PFSK-1 (cell line): ENCODE measurements at regions not wholly inside any gene's neighbourhood (a gene's known extent, or its start where the extent isn't known, plus 50 kb on each side); places are given as distances from the start of the nearest gene placed in this dataset.

Experiments
- POLR2AphosphoS5 ChIP-seq: IDR thresholded peaks from 2 replicates; pipeline ENCODE4 v1.6.1; 2012; ENCODE audit warnings: low read depth, mild to moderate bottlenecking, control low read depth, low read length, moderate library complexity
- REST ChIP-seq, 2 experiments: IDR thresholded peaks; 2 replicates each; pipeline versions ENCODE4 v1.6.1 to v1.8.0; 2011 to 2012; ENCODE audit warnings: low read depth in 2 of 2, low read length in 2 of 2, control low read depth in 1 of 2, inconsistent platforms in 1 of 2, mild to moderate bottlenecking in 1 of 2, moderate library complexity in 1 of 2; ENCODE audit not compliant: insufficient read depth in 1 of 2

GRCh38 chr2:12210016-12210933 lies 463.8 kb downstream of the LPIN1 start:
- TF ChIP-seq POLR2AphosphoS5 (no peak), REST (IDR thresholded peaks at IDR 0.05; ENCODE audit: insufficient read depth in 1 of 2, low read depth in 2 of 2, low read length in 2 of 2) (no peak)
